ENCODE measurements at regions not wholly inside any gene's neighbourhood (a gene's known extent, or its start where the extent isn't known, plus 50 kb on each side); places are given as distances from the start of the nearest gene placed in this dataset.
"Not testable (repeated sequence)": the region's sequence is repeated elsewhere in the genome, so short reads cannot be mapped to it uniquely, and the experiment has no call there.

DNA sequence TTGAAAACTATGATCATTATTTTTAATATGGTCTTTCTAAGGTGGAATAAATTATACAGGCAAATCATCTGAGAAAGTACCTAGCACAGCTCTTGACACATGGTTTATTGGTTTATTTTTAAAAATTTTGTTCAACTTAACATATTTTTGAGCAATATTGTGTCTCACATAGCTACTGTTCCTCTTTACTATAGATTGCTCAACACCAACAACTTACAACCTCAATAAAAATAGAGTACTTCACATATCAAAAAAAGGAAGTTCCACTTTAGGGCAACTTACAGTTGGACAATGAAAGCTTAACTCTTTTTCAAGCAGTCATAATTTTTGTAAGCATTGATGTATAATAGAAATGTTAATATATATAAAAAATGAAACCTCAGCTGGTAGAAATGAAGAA lies 440.9 kb upstream of the UBE2E3 start:
- peak overlapping the region; percentile 73 for H3K27ac ChIP-seq (replicated peaks)

DNA sequence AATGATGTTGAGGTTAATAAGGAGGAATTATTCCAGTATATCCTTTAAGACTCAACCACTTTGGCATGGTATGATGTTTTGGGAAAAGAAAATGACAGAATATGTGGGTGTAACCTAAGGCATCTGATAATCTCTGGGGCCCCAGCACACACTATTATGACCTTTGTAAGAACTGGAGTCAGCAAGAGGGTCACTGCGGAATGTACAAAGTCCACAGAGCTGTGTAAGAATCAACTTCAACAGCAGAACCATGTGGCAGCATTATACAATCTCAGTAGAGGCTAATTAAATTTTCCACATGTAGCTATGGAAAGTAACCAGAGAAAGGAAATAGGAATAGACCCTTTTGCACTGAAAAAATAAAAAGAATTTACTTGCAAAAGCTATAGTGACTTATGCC lies 445.1 kb upstream of the UBE2E3 start:
- no peak for TF ChIP-seq SPI1 (IDR thresholded peaks at IDR 0.05; ENCODE audit: borderline replicate concordance, low read depth)
- TF ChIP-seq, protein P1, sequence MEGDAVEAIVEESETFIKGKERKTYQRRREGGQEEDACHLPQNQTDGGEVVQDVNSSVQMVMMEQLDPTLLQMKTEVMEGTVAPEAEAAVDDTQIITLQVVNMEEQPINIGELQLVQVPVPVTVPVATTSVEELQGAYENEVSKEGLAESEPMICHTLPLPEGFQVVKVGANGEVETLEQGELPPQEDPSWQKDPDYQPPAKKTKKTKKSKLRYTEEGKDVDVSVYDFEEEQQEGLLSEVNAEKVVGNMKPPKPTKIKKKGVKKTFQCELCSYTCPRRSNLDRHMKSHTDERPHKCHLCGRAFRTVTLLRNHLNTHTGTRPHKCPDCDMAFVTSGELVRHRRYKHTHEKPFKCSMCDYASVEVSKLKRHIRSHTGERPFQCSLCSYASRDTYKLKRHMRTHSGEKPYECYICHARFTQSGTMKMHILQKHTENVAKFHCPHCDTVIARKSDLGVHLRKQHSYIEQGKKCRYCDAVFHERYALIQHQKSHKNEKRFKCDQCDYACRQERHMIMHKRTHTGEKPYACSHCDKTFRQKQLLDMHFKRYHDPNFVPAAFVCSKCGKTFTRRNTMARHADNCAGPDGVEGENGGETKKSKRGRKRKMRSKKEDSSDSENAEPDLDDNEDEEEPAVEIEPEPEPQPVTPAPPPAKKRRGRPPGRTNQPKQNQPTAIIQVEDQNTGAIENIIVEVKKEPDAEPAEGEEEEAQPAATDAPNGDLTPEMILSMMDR (IDR thresholded peaks at IDR 0.05; ENCODE audit: insufficient read depth, low read length) = no peak
- Histone ChIP-seq H3K4me3 (replicated peaks; ENCODE audit: insufficient read depth, low read length) (no peak overlapping the region), H3K27me3 (ENCODE audit: insufficient read depth, poor library complexity, severe bottlenecking) (no peaks in the 10 kb centered on the region), H3K27ac (replicated peaks) (no peak overlapping the region)
- DNase-seq (ENCODE audit: low read depth in 1 of 2, low spot score in 1 of 2) = no peak

More for the DNA sequence above, 440.9 kb upstream of the UBE2E3 start:
- peak; percentile 12 to 80 for DNase-seq (ENCODE audit: low read depth in 1 of 2, low spot score in 1 of 2)
- H3K4me3 ChIP-seq (replicated peaks; ENCODE audit: insufficient read depth, low read length) = no peak overlapping the region
- TF ChIP-seq, protein P2, sequence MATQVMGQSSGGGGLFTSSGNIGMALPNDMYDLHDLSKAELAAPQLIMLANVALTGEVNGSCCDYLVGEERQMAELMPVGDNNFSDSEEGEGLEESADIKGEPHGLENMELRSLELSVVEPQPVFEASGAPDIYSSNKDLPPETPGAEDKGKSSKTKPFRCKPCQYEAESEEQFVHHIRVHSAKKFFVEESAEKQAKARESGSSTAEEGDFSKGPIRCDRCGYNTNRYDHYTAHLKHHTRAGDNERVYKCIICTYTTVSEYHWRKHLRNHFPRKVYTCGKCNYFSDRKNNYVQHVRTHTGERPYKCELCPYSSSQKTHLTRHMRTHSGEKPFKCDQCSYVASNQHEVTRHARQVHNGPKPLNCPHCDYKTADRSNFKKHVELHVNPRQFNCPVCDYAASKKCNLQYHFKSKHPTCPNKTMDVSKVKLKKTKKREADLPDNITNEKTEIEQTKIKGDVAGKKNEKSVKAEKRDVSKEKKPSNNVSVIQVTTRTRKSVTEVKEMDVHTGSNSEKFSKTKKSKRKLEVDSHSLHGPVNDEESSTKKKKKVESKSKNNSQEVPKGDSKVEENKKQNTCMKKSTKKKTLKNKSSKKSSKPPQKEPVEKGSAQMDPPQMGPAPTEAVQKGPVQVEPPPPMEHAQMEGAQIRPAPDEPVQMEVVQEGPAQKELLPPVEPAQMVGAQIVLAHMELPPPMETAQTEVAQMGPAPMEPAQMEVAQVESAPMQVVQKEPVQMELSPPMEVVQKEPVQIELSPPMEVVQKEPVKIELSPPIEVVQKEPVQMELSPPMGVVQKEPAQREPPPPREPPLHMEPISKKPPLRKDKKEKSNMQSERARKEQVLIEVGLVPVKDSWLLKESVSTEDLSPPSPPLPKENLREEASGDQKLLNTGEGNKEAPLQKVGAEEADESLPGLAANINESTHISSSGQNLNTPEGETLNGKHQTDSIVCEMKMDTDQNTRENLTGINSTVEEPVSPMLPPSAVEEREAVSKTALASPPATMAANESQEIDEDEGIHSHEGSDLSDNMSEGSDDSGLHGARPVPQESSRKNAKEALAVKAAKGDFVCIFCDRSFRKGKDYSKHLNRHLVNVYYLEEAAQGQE (IDR thresholded peaks at IDR 0.05; ENCODE audit: insufficient replicate concordance, low read depth) = no peak
- peak; percentile 91 for TF ChIP-seq SPI1 (IDR thresholded peaks at IDR 0.05; ENCODE audit: borderline replicate concordance, low read depth)
- no peaks in the 10 kb centered on the region for H3K27me3 ChIP-seq (ENCODE audit: insufficient read depth, poor library complexity, severe bottlenecking)

DNA sequence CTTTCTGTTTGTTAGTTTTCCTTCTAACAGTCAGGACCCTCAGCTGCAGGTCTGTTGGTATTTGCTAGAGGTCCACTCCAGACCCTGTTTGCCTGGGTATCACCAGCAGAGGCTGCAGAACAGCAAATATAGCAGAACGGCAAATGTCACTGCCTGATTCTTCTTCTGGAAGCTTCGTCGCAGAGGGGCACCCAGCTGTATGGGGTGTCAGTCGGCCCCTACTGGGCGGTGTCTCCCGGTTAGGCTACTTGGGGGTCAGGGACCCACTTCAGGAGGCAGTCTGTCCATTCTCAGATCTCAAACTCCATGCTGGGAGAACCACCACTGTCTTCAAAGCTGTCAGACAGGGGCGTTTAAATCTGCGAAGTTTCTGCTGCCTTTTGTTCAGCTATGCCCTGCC lies 448.6 kb upstream of the UBE2E3 start:
- not testable (repeated sequence) for H3K27me3 ChIP-seq (ENCODE audit: insufficient read depth, poor library complexity, severe bottlenecking); H3K27ac ChIP-seq (replicated peaks); H3K4me3 ChIP-seq (replicated peaks; ENCODE audit: insufficient read depth, low read length); DNase-seq (ENCODE audit: low read depth in 1 of 2, low spot score in 1 of 2)

DNA sequence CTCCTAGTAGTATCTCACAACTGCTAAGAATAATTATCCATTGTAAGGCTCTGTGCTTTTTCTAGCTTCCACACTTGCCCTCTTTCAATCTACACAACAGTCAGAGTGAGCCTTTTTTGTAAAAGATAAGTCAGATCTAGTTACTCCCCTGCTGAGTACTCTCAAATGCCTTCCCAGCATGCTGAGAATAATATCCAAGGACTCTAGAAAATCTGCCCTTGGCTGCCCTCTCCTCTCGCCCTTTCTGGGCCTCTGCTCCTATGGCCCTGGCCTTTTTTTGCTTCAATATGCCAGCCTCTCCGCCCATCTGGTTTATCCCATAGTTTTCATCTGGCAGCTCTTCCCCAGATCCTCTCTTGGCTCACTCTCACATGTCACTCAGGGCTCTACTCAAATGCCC lies 455.9 kb upstream of the UBE2E3 start:
- Histone ChIP-seq H3K27ac (replicated peaks) (no peak overlapping the region), H3K4me3 (replicated peaks; ENCODE audit: insufficient read depth, low read length) (no peak overlapping the region), H3K27me3 (ENCODE audit: insufficient read depth, poor library complexity, severe bottlenecking) (no peaks in the 10 kb centered on the region)
- no peak for DNase-seq (ENCODE audit: low read depth in 1 of 2, low spot score in 1 of 2)
- TF ChIP-seq, protein P1 (IDR thresholded peaks at IDR 0.05; ENCODE audit: insufficient read depth, low read length) = no peak
- TF ChIP-seq GABPA (IDR thresholded peaks at IDR 0.05; ENCODE audit: low read depth) (no peak), SPI1 (IDR thresholded peaks at IDR 0.05; ENCODE audit: borderline replicate concordance, low read depth) (no peak), POLR2AphosphoS5 (IDR thresholded peaks at IDR 0.05; ENCODE audit: low read depth) (no peak)
- TF ChIP-seq, protein P2 (IDR thresholded peaks at IDR 0.05; ENCODE audit: insufficient replicate concordance, low read depth) = no peak

DNA sequence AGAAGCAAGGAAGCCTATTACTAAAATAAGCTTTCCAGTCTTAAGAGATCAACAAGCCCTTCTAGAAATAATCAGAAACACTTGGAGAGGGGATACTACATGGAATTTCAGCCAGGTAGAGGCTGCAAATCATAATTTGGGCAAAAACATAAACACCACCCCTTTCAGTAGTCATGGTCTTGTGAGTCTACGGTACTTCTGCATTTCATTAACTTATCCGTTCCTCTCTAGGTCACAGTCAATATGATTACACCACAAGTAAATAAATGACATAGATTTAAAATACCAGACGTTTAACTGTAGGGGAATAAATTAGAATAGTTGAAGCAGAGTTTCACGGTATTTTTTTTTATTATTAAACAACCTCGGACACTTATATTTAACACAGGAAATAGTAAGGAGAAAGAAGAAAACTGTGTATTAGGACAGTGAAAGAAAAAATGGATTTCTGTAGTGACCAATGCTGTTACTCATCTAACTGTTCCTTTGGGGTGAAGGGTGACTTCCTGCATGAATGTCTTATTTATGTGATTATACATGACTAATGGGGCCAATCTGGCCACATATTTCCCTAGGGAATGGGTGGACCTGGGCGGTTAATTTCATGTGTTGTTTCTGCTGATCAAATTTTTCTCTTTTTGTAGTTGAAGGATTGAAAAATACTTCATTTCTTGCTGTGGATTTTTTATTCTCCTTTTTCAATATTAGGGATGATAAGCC lies 456.6 kb upstream of the UBE2E3 start:
- Histone ChIP-seq H3K4me3 (replicated peaks; ENCODE audit: insufficient read depth, low read length) (no peak overlapping the region), H3K27ac (replicated peaks) (no peak overlapping the region), H3K27me3 (ENCODE audit: insufficient read depth, poor library complexity, severe bottlenecking) (no peaks in the 10 kb centered on the region)
- DNase-seq (ENCODE audit: low read depth in 1 of 2, low spot score in 1 of 2) = no peak
- no peak for TF ChIP-seq SPI1 (IDR thresholded peaks at IDR 0.05; ENCODE audit: borderline replicate concordance, low read depth)
- TF ChIP-seq, protein P1 (IDR thresholded peaks at IDR 0.05; ENCODE audit: insufficient read depth, low read length) = no peak
- TF ChIP-seq GABPA (IDR thresholded peaks at IDR 0.05; ENCODE audit: low read depth) = no peak
- TF ChIP-seq POLR2AphosphoS5 (IDR thresholded peaks at IDR 0.05; ENCODE audit: low read depth) = no peak
- TF ChIP-seq, protein P2 (IDR thresholded peaks at IDR 0.05; ENCODE audit: insufficient replicate concordance, low read depth) = no peak
